CD4-positive, alpha-beta T cell (primary cell): ENCODE measurements at regions not wholly inside any gene's neighbourhood (a gene's known extent, or its start where the extent isn't known, plus 50 kb on each side); places are given as distances from the start of the nearest gene placed in this dataset.
A peak's percentile ranks its signal among the peaks of the same experiment; 100 is the strongest.

ENCODE experiments used
- ATAC-seq: fragments of 200-7000 bp; cut with Tn5 transposase; one replicate; pipeline ENCODE4 v1.10.0; 2022; ENCODE audit warnings: mild to moderate bottlenecking; ENCODE audit not compliant: poor library complexity
- CTCF ChIA-PET: fragments of 350-600 bp; sonication (Branson Sonifier 250); formaldehyde crosslinking; loops from one replicate; lab custom pipeline; 2021; ENCODE audit warnings: antibody characterized with exemption, inconsistent platforms; lab: Charles Lee
- POLR2A ChIA-PET: fragments of 350-600 bp; sonication (Branson Sonifier 250); formaldehyde crosslinking; loops from one replicate; lab custom pipeline; 2021; ENCODE audit warnings: antibody characterized with exemption, inconsistent platforms; lab: Charles Lee
- DNase-seq, 14 experiments: peaks; one replicate each; pipeline ENCODE4 v3.0.0-alpha.2; 2013 to 2020; ENCODE audit warnings: mixed read lengths in 2 of 14
- H3K27ac ChIP-seq, 2 donors: one replicate each; pipeline versions ENCODE4 v1.5.1 to v1.7.0; 2013; ENCODE audit warnings: low read length in 2 of 2, low read depth in 1 of 2, mild to moderate bottlenecking in 1 of 2
- H3K27me3 ChIP-seq, 2 experiments: 1 replicate in 1 of 2; 2 replicates in 1 of 2; pipeline versions ENCODE4 v1.6.1 to v1.7.0; 2013; ENCODE audit warnings: low read length in 2 of 2, control low read depth in 1 of 2, mild to moderate bottlenecking in 1 of 2, moderate library complexity in 1 of 2; ENCODE audit not compliant: insufficient read depth in 2 of 2, control insufficient read depth in 1 of 2
- H3K36me3 ChIP-seq: one replicate; pipeline ENCODE4 v1.6.1; 2013; ENCODE audit warnings: low read length, control low read depth; ENCODE audit not compliant: insufficient read depth
- H3K4me1 ChIP-seq: one replicate; pipeline ENCODE4 v1.6.1; 2013; ENCODE audit warnings: low read length, control low read depth; ENCODE audit not compliant: insufficient read depth
- H3K4me3 ChIP-seq: one replicate; pipeline ENCODE4 v1.5.1; 2013; ENCODE audit warnings: mild to moderate bottlenecking, low read length, moderate library complexity
- H3K9me3 ChIP-seq, 2 experiments: 1 replicate in 1 of 2; 2 replicates in 1 of 2; pipeline versions ENCODE4 v1.6.1 to v1.7.0; 2013; ENCODE audit warnings: low read length in 2 of 2, mild to moderate bottlenecking in 2 of 2, control low read depth in 1 of 2, moderate library complexity in 1 of 2; ENCODE audit not compliant: control insufficient read depth in 1 of 2, insufficient read depth in 1 of 2
- H3K27ac Mint-ChIP-seq: one replicate; pipeline ENCODE4 v1.8.0; 2020; ENCODE audit warnings: mixed read lengths
- H3K27me3 Mint-ChIP-seq: one replicate; pipeline ENCODE4 v1.8.0; 2021; ENCODE audit warnings: mixed read lengths
- H3K36me3 Mint-ChIP-seq: one replicate; pipeline ENCODE4 v1.8.0; 2021; ENCODE audit warnings: low read depth, mixed read lengths
- H3K4me1 Mint-ChIP-seq: one replicate; pipeline ENCODE4 v1.8.0; 2021; ENCODE audit warnings: low read depth, mixed read lengths
- H3K4me3 Mint-ChIP-seq: one replicate; pipeline ENCODE4 v1.8.0; 2020; ENCODE audit warnings: mild to moderate bottlenecking, mixed read lengths
- H3K9me3 Mint-ChIP-seq: one replicate; pipeline ENCODE4 v1.8.0; 2020; ENCODE audit warnings: mixed read lengths
- CTCF ChIP-seq: fragments of 200-600 bp; IDR thresholded peaks from one replicate; pipeline ENCODE4 v1.8.0; 2022; ENCODE audit warnings: antibody characterized with exemption, mild to moderate bottlenecking
- intact Hi-C, 2 experiments: fragments of 100-400 bp; cut with DNase I in 1 of 2; cut with micrococcal nuclease in 1 of 2; formaldehyde crosslinking; loops; one replicate each; pipeline versions ENCODE4 v1.15.1 to v1.9.0; 2023 to 2025; cut with DNase I, micrococcal nuclease

- H3K4me3 ChIP-seq, result no peak overlapping the region
- ATAC-seq (no peak), DNase-seq (no peak)
- Mint-ChIP-seq H3K4me3 (no peak overlapping the region), H3K36me3 (no peaks in the 10 kb centered on the region), H3K27ac (no peak overlapping the region), H3K27me3 (no peaks in the 10 kb centered on the region), H3K9me3 (no peaks in the 10 kb centered on the region), H3K4me1 (no peaks in the 10 kb centered on the region)
- H3K36me3 ChIP-seq, result no peaks in the 10 kb centered on the region
- intact Hi-C loops, result no loop called here
- H3K27me3 ChIP-seq, result no peaks in the 10 kb centered on the region
- H3K9me3 ChIP-seq, result no peaks in the 10 kb centered on the region
- no peak for TF ChIP-seq CTCF
- H3K27ac ChIP-seq, result no peak overlapping the region
- CTCF ChIA-PET, result no interaction called here
- no peaks in the 10 kb centered on the region for H3K4me1 ChIP-seq
- POLR2A ChIA-PET, result no interaction called here
Measured at GRCh38 chr7:132677918-132678317, 101.6 kb upstream of the PLXNA4 start.

GRCh38 chr7:132672200-132672990, 96.1 kb upstream of the PLXNA4 start:
- Histone ChIP-seq H3K9me3 (no peaks in the 10 kb centered on the region), H3K27ac (no peak overlapping the region), H3K27me3 (no peaks in the 10 kb centered on the region), H3K4me1 (no peaks in the 10 kb centered on the region), H3K36me3 (no peaks in the 10 kb centered on the region), H3K4me3 (no peak overlapping the region)
- POLR2A ChIA-PET, result no interaction called here
- Mint-ChIP-seq H3K9me3 (peaks cover 2% of the 10 kb centered on the region), H3K27ac (no peak overlapping the region), H3K27me3 (no peaks in the 10 kb centered on the region), H3K4me1 (peaks cover 2% of the 10 kb centered on the region), H3K4me3 (no peak overlapping the region), H3K36me3 (no peaks in the 10 kb centered on the region)
- CTCF ChIA-PET, result no interaction called here
- ATAC-seq (no peak), DNase-seq (no peak)
- intact Hi-C loops, result no loop called here
- no peak for TF ChIP-seq CTCF

- ATAC-seq, result no peak
- DNase-seq, result no peak
- POLR2A ChIA-PET, result interaction anchor here (1.0 to 2.0 kb wide), 3 partner anchors 9 to 15 kb away, joined by 3 to 7 read pairs (median 6); no protein-coding TSS in a partner anchor
- no peaks in the 10 kb centered on the region for H3K9me3 ChIP-seq
- Mint-ChIP-seq H3K4me1 (peaks cover 15% of the 10 kb centered on the region), H3K27me3 (no peaks in the 10 kb centered on the region), H3K9me3 (peaks cover 2% of the 10 kb centered on the region), H3K27ac (peak overlapping the region; percentile 69), H3K36me3 (peaks cover 8% of the 10 kb centered on the region), H3K4me3 (no peak overlapping the region)
- no peak for TF ChIP-seq CTCF
- H3K36me3 ChIP-seq, result no peaks in the 10 kb centered on the region
- H3K4me1 ChIP-seq, result peaks cover 13% of the 10 kb centered on the region
- no peak overlapping the region for H3K4me3 ChIP-seq
- CTCF ChIA-PET, result no interaction called here
- no peaks in the 10 kb centered on the region for H3K27me3 ChIP-seq
- intact Hi-C loops, result no loop called here
- no peak overlapping the region for H3K27ac ChIP-seq
Measured at GRCh38 chr7:132666774-132667172, 90.5 kb upstream of the PLXNA4 start.
